HG03097 (cell line): ENCODE measurements at regions not wholly inside any gene's neighbourhood (a gene's known extent, or its start where the extent isn't known, plus 50 kb on each side); places are given as distances from the start of the nearest gene placed in this dataset.

Source experiments
- ATAC-seq: cut with Tn5 transposase; IDR thresholded peaks from one replicate; pipeline ENCODE4 v1.9.1; 2021; ENCODE audit not compliant: unreplicated experiment, low FRiP score

- no peak for ATAC-seq
These were observed 802.3 kb upstream of the ARGLU1 start for GRCh38 chr13:107370015-107370785.

- no peak for ATAC-seq
These were observed 799.3 kb upstream of the ARGLU1 start for GRCh38 chr13:107367258-107367657.

GRCh38 chr13:107365466-107366215, 797.7 kb upstream of the ARGLU1 start:
- ATAC-seq: no peak

GRCh38 chr13:107364658-107365057, 796.7 kb upstream of the ARGLU1 start:
- no peak for ATAC-seq

GRCh38 chr13:107361666-107362065, 793.7 kb upstream of the ARGLU1 start:
- no peak for ATAC-seq

GRCh38 chr13:107360010-107360409, 792.1 kb upstream of the ARGLU1 start:
- no peak for ATAC-seq

GRCh38 chr13:107358866-107359265, 790.9 kb upstream of the ARGLU1 start:
- ATAC-seq: no peak

GRCh38 chr13:107351305-107351704, 783.4 kb upstream of the ARGLU1 start:
- ATAC-seq: no peak

GRCh38 chr13:107348925-107349324, 781.0 kb upstream of the ARGLU1 start:
- ATAC-seq: no peak

GRCh38 chr13:107348471-107348870, 780.5 kb upstream of the ARGLU1 start:
- ATAC-seq: no peak

- ATAC-seq: no peak
These were observed 779.9 kb upstream of the ARGLU1 start for GRCh38 chr13:107347641-107348369.

GRCh38 chr13:107342747-107343146, 774.8 kb upstream of the ARGLU1 start:
- ATAC-seq: no peak

GRCh38 chr13:107339209-107339608, 771.3 kb upstream of the ARGLU1 start:
- no peak for ATAC-seq

GRCh38 chr13:107332188-107332587, 764.3 kb upstream of the ARGLU1 start:
- no peak for ATAC-seq

- ATAC-seq: no peak
These were observed 763.4 kb upstream of the ARGLU1 start for GRCh38 chr13:107331359-107331758.

GRCh38 chr13:107330484-107330883, 762.5 kb upstream of the ARGLU1 start:
- no peak for ATAC-seq

GRCh38 chr13:107329991-107330390, 762.1 kb upstream of the ARGLU1 start:
- ATAC-seq: no peak

- no peak for ATAC-seq
These were observed 756.7 kb upstream of the ARGLU1 start for GRCh38 chr13:107324416-107325204.

GRCh38 chr13:107322228-107322627, 754.3 kb upstream of the ARGLU1 start:
- no peak for ATAC-seq

- ATAC-seq: no peak
These were observed 737.2 kb upstream of the ARGLU1 start for GRCh38 chr13:107305178-107305577.
